GM12865 (cell line): ENCODE measurements at regions not wholly inside any gene's neighbourhood (a gene's known extent, or its start where the extent isn't known, plus 50 kb on each side); places are given as distances from the start of the nearest gene placed in this dataset.

Experiments used
- DNase-seq: peaks from one replicate; pipeline ENCODE4 v3.0.0; 2010; ENCODE audit warnings: low read depth
- H3K4me3 ChIP-seq: 2 replicates; pipeline ENCODE4 v1.5.1; 2011; ENCODE audit warnings: mild to moderate bottlenecking, low read depth, low read length, control low read depth
- TF ChIP-seq, protein P1 (sequence below): IDR thresholded peaks from 2 replicates; pipeline ENCODE4 v1.5.1; 2011; ENCODE audit warnings: low read length, control low read depth, low read depth, inconsistent platforms; ENCODE audit not compliant: insufficient read depth; ENCODE audit errors: missing control alignments

DNA sequence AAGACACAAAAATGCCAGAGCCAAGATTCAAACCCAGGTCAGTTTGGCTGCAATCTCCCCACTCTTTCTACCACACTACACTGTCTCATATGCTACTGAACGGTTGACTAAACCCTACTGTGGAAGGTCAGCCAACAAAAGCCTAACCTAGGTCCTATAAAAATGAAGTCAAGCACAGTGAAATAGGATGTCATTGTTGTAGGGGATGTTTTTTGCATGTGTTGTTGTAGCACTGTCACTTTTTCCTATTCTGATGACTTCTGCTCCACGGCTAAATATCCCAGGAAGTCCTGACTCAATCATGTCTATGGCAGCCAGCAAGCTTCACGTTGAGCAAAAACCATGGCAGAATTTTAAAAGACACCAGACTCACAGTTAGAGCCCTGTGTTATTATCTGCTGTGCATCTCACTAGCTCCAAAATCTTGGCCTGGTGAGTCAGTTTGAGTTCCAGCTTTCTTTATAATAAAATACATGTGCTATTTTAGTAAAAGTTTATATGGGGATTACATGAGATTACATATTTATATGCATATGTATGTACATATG, 322.1 kb upstream of the NT5E start:
- DNase-seq: no peak
- no peak overlapping the region for H3K4me3 ChIP-seq
- TF ChIP-seq, protein P1, sequence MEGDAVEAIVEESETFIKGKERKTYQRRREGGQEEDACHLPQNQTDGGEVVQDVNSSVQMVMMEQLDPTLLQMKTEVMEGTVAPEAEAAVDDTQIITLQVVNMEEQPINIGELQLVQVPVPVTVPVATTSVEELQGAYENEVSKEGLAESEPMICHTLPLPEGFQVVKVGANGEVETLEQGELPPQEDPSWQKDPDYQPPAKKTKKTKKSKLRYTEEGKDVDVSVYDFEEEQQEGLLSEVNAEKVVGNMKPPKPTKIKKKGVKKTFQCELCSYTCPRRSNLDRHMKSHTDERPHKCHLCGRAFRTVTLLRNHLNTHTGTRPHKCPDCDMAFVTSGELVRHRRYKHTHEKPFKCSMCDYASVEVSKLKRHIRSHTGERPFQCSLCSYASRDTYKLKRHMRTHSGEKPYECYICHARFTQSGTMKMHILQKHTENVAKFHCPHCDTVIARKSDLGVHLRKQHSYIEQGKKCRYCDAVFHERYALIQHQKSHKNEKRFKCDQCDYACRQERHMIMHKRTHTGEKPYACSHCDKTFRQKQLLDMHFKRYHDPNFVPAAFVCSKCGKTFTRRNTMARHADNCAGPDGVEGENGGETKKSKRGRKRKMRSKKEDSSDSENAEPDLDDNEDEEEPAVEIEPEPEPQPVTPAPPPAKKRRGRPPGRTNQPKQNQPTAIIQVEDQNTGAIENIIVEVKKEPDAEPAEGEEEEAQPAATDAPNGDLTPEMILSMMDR: no peak

GRCh38 chr6:85127168-85127498, 322.8 kb upstream of the NT5E start:
- TF ChIP-seq, protein P1: no peak
- no peak for DNase-seq
- H3K4me3 ChIP-seq: no peak overlapping the region

- no peak overlapping the region for H3K4me3 ChIP-seq
- TF ChIP-seq, protein P1: peak; percentile 50
- DNase-seq: peak; percentile 47
Observed at GRCh38 chr6:85126485-85127167, 323.3 kb upstream of the NT5E start.

- H3K4me3 ChIP-seq: no peak overlapping the region
- DNase-seq: no peak
- TF ChIP-seq, protein P1: no peak
Observed at GRCh38 chr6:85125526-85125925, 324.4 kb upstream of the NT5E start.

GRCh38 chr6:85124472-85125354, 325.2 kb upstream of the NT5E start:
- DNase-seq: no peak
- no peak overlapping the region for H3K4me3 ChIP-seq
- TF ChIP-seq, protein P1: no peak

GRCh38 chr6:85121158-85121557, 328.7 kb upstream of the NT5E start:
- H3K4me3 ChIP-seq: no peak overlapping the region
- TF ChIP-seq, protein P1: no peak
- no peak for DNase-seq
